Activated naive CD8-positive, alpha-beta T cell treated with anti-CD3 and anti-CD28 coated beads, Interleukin-2, amount 10 ng/mL, durations not matched to agents 7 days and 5 days (primary cell): ENCODE measurements at regions not wholly inside any gene's neighbourhood (a gene's known extent, or its start where the extent isn't known, plus 50 kb on each side); places are given as distances from the start of the nearest gene placed in this dataset.
"Not testable (repeated sequence)": the region's sequence is repeated elsewhere in the genome, so short reads cannot be mapped to it uniquely, and the experiment has no call there.

Experiments
- ATAC-seq: fragments of 150-1000 bp; cut with Tn5 transposase; one replicate; pipeline ENCODE4 v1.10.0; 2021; ENCODE audit warnings: low read depth, moderate library complexity
- POLR2A ChIA-PET: fragments of 350-600 bp; sonication (Branson Sonifier 250); formaldehyde crosslinking; loops from one replicate; lab custom pipeline; 2021; ENCODE audit warnings: antibody characterized with exemption; lab: Charles Lee
- DNase-seq: peaks from one replicate; pipeline ENCODE4 v3.0.0; 2021
- H3K27ac Mint-ChIP-seq: one replicate; pipeline ENCODE4 v1.8.0; 2022; ENCODE audit warnings: mild to moderate bottlenecking, mixed read lengths
- H3K27me3 Mint-ChIP-seq: one replicate; pipeline ENCODE4 v1.8.0; 2022; ENCODE audit warnings: mild to moderate bottlenecking, moderate library complexity, mixed read lengths
- H3K36me3 Mint-ChIP-seq: one replicate; pipeline ENCODE4 v1.8.0; 2021; ENCODE audit warnings: mild to moderate bottlenecking, mixed read lengths
- H3K4me1 Mint-ChIP-seq: one replicate; pipeline ENCODE4 v1.8.0; 2021; ENCODE audit warnings: mixed read lengths
- H3K4me3 Mint-ChIP-seq: one replicate; pipeline ENCODE4 v1.8.0; 2022; ENCODE audit warnings: mild to moderate bottlenecking, moderate library complexity, mixed read lengths
- H3K9me3 Mint-ChIP-seq: one replicate; pipeline ENCODE4 v1.8.0; 2021; ENCODE audit warnings: mixed read lengths

DNA sequence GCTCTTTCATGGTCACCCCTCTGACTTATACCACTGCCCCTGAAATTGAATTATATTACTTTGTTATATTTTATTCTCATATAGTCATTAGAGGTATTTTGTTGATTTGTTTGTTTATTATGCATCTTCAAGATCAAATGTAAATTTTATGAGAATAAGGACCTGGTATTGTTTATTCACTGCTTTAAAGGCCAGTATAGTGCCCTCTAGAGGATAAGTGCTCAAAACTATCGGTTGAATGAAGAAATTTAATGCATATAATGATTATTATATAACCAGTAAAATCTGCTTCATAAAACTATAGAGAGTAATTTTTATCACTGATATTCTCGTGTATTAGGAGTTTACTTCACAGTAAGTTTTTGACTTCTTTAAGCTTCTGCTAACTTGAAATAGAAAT is 1401.9 kb downstream of the SLITRK1 start:
- H3K27me3 Mint-ChIP-seq = no peaks in the 10 kb centered on the region
- no peak overlapping the region for H3K27ac Mint-ChIP-seq
- no peak for ATAC-seq
- no peak overlapping the region for H3K4me3 Mint-ChIP-seq
- H3K9me3 Mint-ChIP-seq = peaks cover 11% of the 10 kb centered on the region
- POLR2A ChIA-PET = no interaction called here
- DNase-seq = no peak
- no peaks in the 10 kb centered on the region for H3K4me1 Mint-ChIP-seq
- H3K36me3 Mint-ChIP-seq = no peaks in the 10 kb centered on the region

DNA sequence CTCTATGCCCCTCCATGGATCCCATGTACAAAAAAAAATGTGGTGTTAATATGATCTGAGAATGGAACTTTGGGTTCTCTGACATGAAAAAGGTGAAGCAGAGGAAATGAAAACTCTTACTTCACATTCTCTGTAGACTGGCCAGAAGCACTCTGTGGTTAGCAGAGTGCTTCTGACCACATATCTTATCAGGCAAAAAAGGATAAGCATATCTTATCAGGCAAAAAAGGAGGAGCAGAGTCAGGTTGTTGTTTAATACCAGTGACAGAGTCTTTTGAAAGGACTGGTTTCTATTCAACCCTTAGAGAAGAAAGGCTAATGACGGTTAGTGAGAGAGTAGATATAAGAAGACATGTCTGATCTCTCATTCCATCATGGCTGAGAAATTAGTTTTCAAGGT is 1404.8 kb downstream of the SLITRK1 start:
- no peaks in the 10 kb centered on the region for H3K27me3 Mint-ChIP-seq
- H3K4me1 Mint-ChIP-seq = no peaks in the 10 kb centered on the region
- H3K4me3 Mint-ChIP-seq = no peak overlapping the region
- POLR2A ChIA-PET = no interaction called here
- DNase-seq = no peak
- H3K36me3 Mint-ChIP-seq = no peaks in the 10 kb centered on the region
- no peak overlapping the region for H3K27ac Mint-ChIP-seq
- peaks cover 12% of the 10 kb centered on the region for H3K9me3 Mint-ChIP-seq
- ATAC-seq = no peak

- Mint-ChIP-seq H3K4me3 (no peak overlapping the region), H3K36me3 (no peaks in the 10 kb centered on the region), H3K9me3 (peaks cover 2% of the 10 kb centered on the region), H3K27me3 (no peaks in the 10 kb centered on the region), H3K27ac (no peak overlapping the region), H3K4me1 (no peaks in the 10 kb centered on the region)
- ATAC-seq = no peak
- DNase-seq = no peak
- POLR2A ChIA-PET = no interaction called here
Measured at GRCh38 chr13:82467626-82468025, 1414.6 kb downstream of the SLITRK1 start.

GRCh38 chr13:82459575-82459974 is 1422.7 kb downstream of the SLITRK1 start:
- H3K9me3 Mint-ChIP-seq, H3K4me3 Mint-ChIP-seq, H3K27me3 Mint-ChIP-seq, POLR2A ChIA-PET, ATAC-seq, H3K4me1 Mint-ChIP-seq, H3K36me3 Mint-ChIP-seq, H3K27ac Mint-ChIP-seq, DNase-seq: not testable (repeated sequence)

DNA sequence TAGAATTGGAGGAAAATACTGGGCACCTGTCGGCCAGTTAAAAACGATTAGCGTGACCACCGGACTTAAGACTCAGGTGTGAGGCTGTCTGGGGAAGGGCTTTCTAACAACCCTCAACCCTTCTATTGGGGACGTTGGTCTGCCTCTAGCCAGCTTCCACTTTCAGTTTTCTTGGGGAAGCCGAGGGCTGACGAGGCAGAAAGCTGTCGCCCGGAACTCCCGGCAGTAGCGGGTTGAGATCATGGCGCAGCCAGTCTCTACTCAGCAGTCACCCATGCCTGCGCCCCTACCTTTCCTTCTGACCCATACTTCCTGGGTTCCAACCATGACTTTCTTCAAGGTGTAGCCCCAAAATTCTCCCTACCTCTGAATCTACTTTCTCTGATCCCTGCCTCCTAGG is 1424.1 kb downstream of the SLITRK1 start:
- peaks cover 6% of the 10 kb centered on the region for H3K9me3 Mint-ChIP-seq
- no peaks in the 10 kb centered on the region for H3K4me1 Mint-ChIP-seq
- no peak overlapping the region for H3K4me3 Mint-ChIP-seq
- DNase-seq = no peak
- no peaks in the 10 kb centered on the region for H3K36me3 Mint-ChIP-seq
- H3K27ac Mint-ChIP-seq = no peak overlapping the region
- POLR2A ChIA-PET = no interaction called here
- no peak for ATAC-seq
- H3K27me3 Mint-ChIP-seq = no peaks in the 10 kb centered on the region

GRCh38 chr13:82457548-82457947 is 1424.7 kb downstream of the SLITRK1 start:
- ATAC-seq, H3K9me3 Mint-ChIP-seq, POLR2A ChIA-PET, H3K27me3 Mint-ChIP-seq, H3K36me3 Mint-ChIP-seq, H3K4me3 Mint-ChIP-seq, H3K27ac Mint-ChIP-seq, DNase-seq, H3K4me1 Mint-ChIP-seq: not testable (repeated sequence)

DNA sequence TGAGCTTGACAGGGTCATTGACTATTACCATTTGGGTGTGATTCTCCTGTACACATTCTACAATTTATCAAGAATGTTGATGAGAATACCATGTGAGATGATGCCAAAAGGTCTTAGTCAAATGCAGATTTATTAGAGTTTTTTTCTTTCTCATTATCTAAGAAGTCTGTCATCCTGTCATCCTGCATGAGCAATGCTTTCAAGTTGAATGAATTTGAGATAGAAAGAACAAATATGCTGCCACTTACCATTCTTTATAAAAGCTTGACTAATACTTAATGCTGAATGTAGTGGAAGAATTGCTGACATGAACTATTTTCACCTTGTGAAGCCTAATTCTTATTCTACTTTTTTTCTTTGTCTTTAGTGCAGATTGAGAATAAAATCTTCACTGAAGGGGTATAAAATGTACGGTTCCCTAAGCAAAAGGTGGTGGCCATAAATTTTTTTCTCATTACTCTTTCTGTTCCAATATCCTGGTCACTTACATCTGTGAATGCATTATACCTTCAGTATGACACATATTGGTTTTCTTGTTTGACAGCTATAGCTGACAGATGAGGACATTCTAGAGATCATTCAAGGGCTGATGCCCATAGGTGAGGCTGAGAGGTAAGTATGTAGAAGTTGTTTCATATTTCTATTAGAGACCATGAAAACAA is 1434.7 kb downstream of the SLITRK1 start:
- H3K36me3 Mint-ChIP-seq = no peaks in the 10 kb centered on the region
- ATAC-seq (no peak), DNase-seq (no peak)
- POLR2A ChIA-PET = no interaction called here
- H3K4me1 Mint-ChIP-seq = no peaks in the 10 kb centered on the region
- H3K9me3 Mint-ChIP-seq = no peaks in the 10 kb centered on the region
- no peaks in the 10 kb centered on the region for H3K27me3 Mint-ChIP-seq
- no peak overlapping the region for H3K4me3 Mint-ChIP-seq
- no peak overlapping the region for H3K27ac Mint-ChIP-seq

DNA sequence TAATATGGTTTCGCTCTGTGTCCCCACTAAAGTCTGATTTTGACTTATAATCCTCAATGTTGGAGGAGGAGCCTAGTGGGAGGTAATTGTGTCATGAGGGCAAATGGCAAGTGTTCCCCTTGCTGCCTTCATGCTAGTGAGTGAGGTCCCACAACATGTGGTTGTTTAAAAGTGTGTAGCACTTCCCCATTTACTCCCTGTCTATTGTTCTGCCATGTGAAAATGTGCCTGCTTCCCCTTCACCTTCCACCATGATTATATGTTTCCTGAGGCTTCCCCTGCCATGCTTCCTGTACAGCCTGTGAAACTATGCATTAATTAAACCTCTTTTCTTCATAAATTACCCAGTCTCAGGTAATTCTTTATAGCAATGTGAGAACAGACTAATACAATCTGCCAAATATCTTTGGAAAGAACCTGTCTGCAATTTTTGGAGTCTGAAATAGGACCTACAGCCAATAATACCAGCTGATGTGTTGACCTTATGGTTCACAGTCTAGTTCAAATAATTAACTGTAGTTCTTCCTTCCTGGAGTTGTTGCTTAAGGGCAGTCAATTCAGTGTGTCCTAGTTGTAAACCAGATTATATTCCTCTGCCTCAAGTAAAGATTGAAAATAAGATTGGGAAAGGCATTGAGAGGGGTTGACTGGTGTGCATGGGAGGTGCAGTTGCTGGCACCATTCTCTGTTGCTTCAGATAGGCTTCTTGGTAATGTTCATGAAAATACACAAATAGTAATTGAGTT is 1442.9 kb downstream of the SLITRK1 start:
- no peaks in the 10 kb centered on the region for H3K36me3 Mint-ChIP-seq
- no peak for ATAC-seq
- no peak overlapping the region for H3K4me3 Mint-ChIP-seq
- no peak for DNase-seq
- no peak overlapping the region for H3K27ac Mint-ChIP-seq
- no peaks in the 10 kb centered on the region for H3K4me1 Mint-ChIP-seq
- POLR2A ChIA-PET = no interaction called here
- H3K27me3 Mint-ChIP-seq = no peaks in the 10 kb centered on the region
- H3K9me3 Mint-ChIP-seq = peaks cover 11% of the 10 kb centered on the region

GRCh38 chr13:82438320-82438719 is 1444.0 kb downstream of the SLITRK1 start:
- peaks cover 11% of the 10 kb centered on the region for H3K9me3 Mint-ChIP-seq
- no peaks in the 10 kb centered on the region for H3K27me3 Mint-ChIP-seq
- no peaks in the 10 kb centered on the region for H3K4me1 Mint-ChIP-seq
- no peaks in the 10 kb centered on the region for H3K36me3 Mint-ChIP-seq
- no peak for DNase-seq
- H3K4me3 Mint-ChIP-seq = no peak overlapping the region
- no peak for ATAC-seq
- POLR2A ChIA-PET = no interaction called here
- H3K27ac Mint-ChIP-seq = no peak overlapping the region

- H3K4me3 Mint-ChIP-seq = no peak overlapping the region
- H3K36me3 Mint-ChIP-seq = no peaks in the 10 kb centered on the region
- no peak for DNase-seq
- H3K4me1 Mint-ChIP-seq = no peaks in the 10 kb centered on the region
- H3K9me3 Mint-ChIP-seq = peaks cover 11% of the 10 kb centered on the region
- no peaks in the 10 kb centered on the region for H3K27me3 Mint-ChIP-seq
- POLR2A ChIA-PET = no interaction called here
- H3K27ac Mint-ChIP-seq = no peak overlapping the region
- ATAC-seq = no peak
Measured at GRCh38 chr13:82436099-82436585, 1446.1 kb downstream of the SLITRK1 start.

- DNase-seq (no peak), ATAC-seq (no peak)
- Mint-ChIP-seq H3K27me3 (no peaks in the 10 kb centered on the region), H3K27ac (no peak overlapping the region), H3K4me1 (no peaks in the 10 kb centered on the region), H3K9me3 (peaks cover 9% of the 10 kb centered on the region), H3K4me3 (no peak overlapping the region), H3K36me3 (no peaks in the 10 kb centered on the region)
- POLR2A ChIA-PET = no interaction called here
Measured at GRCh38 chr13:82432949-82433348, 1449.3 kb downstream of the SLITRK1 start.

DNA sequence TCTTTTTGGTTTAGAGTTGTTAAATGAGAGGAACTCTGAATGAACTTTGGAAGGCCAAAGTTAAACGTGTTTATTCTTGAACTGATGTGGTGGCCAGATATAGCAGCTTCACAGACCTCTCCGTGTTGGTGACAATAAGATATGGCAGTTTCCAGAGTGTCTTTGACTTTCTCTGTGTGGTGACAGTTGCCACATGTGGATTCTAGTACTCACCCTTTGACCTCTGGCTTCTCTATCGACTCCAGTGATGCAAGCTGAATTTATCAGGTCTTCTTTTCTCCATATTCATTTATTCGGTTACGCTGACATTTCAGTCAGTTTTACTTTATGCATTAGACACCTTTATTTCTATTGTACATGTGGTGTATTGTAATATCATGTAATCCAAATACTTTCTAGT is 1469.5 kb downstream of the SLITRK1 start:
- H3K4me1 Mint-ChIP-seq = no peaks in the 10 kb centered on the region
- no peak overlapping the region for H3K27ac Mint-ChIP-seq
- H3K9me3 Mint-ChIP-seq = peaks cover 8% of the 10 kb centered on the region
- H3K4me3 Mint-ChIP-seq = no peak overlapping the region
- ATAC-seq (no peak), DNase-seq (no peak)
- H3K36me3 Mint-ChIP-seq = no peaks in the 10 kb centered on the region
- no peaks in the 10 kb centered on the region for H3K27me3 Mint-ChIP-seq
- POLR2A ChIA-PET = no interaction called here

DNA sequence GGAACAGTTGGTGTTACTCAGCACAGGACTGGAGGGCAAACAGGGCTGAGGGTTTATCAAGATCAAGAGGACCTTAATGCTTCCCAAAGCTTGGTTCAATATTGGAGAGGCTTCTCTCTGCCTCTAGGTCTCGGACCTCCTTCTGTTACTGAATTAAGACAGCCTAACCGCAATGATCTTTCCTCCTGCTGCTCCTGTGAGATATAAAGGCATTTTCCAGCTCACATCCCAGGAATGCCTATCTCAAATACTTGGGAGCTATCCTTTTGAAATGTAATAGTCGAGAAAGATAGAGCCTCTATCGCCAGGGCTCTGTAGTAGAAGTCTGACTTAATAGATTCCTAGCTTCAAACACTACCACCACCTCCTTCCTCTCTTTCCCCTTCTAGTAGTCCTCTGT is 1475.0 kb downstream of the SLITRK1 start:
- no peak for DNase-seq
- POLR2A ChIA-PET = no interaction called here
- Mint-ChIP-seq H3K9me3 (peaks cover 9% of the 10 kb centered on the region), H3K36me3 (no peaks in the 10 kb centered on the region), H3K27me3 (no peaks in the 10 kb centered on the region), H3K27ac (no peak overlapping the region), H3K4me3 (no peak overlapping the region), H3K4me1 (no peaks in the 10 kb centered on the region)
- no peak for ATAC-seq

DNA sequence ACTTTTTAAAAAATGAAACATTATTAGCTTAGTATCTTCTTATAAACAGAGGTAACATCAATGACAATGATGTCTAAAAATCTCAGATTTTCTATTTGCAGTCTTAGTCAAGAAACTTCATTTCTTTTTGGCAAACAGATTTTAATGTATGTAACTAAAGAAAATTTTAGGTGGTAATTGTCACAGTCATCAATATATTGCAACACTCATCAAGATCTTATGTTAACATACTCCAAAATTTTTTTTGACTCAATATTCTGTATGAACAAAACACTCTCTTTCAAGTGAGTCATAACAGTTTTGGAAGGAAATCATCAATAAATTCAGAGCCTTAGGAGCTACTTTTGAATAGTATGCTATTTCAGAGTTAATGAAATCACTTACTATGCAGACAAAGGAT is 1507.6 kb downstream of the SLITRK1 start:
- Mint-ChIP-seq H3K27ac (no peak overlapping the region), H3K4me1 (no peaks in the 10 kb centered on the region), H3K9me3 (peaks cover 3% of the 10 kb centered on the region), H3K4me3 (no peak overlapping the region), H3K27me3 (no peaks in the 10 kb centered on the region), H3K36me3 (no peaks in the 10 kb centered on the region)
- POLR2A ChIA-PET = no interaction called here
- DNase-seq (no peak), ATAC-seq (no peak)
